GM13976 (cell line): ENCODE measurements at regions not wholly inside any gene's neighbourhood (a gene's known extent, or its start where the extent isn't known, plus 50 kb on each side); places are given as distances from the start of the nearest gene placed in this dataset.

Source experiments
- DNase-seq: peaks from one replicate; pipeline ENCODE4 v3.0.0; 2012; ENCODE audit warnings: low spot score
- CTCF ChIP-seq: IDR thresholded peaks from 2 replicates; pipeline ENCODE4 v1.5.1; 2012; ENCODE audit warnings: borderline replicate concordance, mild to moderate bottlenecking; ENCODE audit not compliant: insufficient read depth; ENCODE audit errors: extremely low read depth, missing control alignments, control extremely low read depth
- in situ Hi-C: fragments of 300-500 bp; cut with MboI; formaldehyde crosslinking; loops from one replicate; pipeline ENCODE4 v1.12.0; 2022; ENCODE audit warnings: low sequenced_read_pairs, mixed read lengths, inconsistent platforms; ENCODE audit not compliant: unreplicated experiment

- no peak for DNase-seq
- in situ Hi-C loops: no loop called here
- TF ChIP-seq CTCF: no peak
Observed at GRCh38 chr12:115093261-115093660, 409.3 kb upstream of the TBX3 start.

GRCh38 chr12:115090783-115091182 is 406.8 kb upstream of the TBX3 start:
- in situ Hi-C loops: no loop called here
- no peak for TF ChIP-seq CTCF
- DNase-seq: no peak

GRCh38 chr12:115088995-115089841 is 405.2 kb upstream of the TBX3 start:
- in situ Hi-C loops: no loop called here
- no peak for TF ChIP-seq CTCF
- no peak for DNase-seq

GRCh38 chr12:115088328-115088994 is 404.5 kb upstream of the TBX3 start:
- no peak for TF ChIP-seq CTCF
- in situ Hi-C loops: no loop called here

GRCh38 chr12:115085594-115085993 is 401.6 kb upstream of the TBX3 start:
- in situ Hi-C loops: no loop called here
- DNase-seq: no peak
- TF ChIP-seq CTCF: no peak

More at GRCh38 chr12:115088328-115088994, 404.5 kb upstream of the TBX3 start:
- DNase-seq: no peak

- TF ChIP-seq CTCF: no peak
- no peak for DNase-seq
- in situ Hi-C loops: no loop called here
Observed at GRCh38 chr12:115079760-115080159, 395.8 kb upstream of the TBX3 start.

GRCh38 chr12:115078990-115079389 is 395.0 kb upstream of the TBX3 start:
- DNase-seq: no peak
- in situ Hi-C loops: no loop called here
- no peak for TF ChIP-seq CTCF
